GM13977 (cell line): ENCODE measurements at regions not wholly inside any gene's neighbourhood (a gene's known extent, or its start where the extent isn't known, plus 50 kb on each side); places are given as distances from the start of the nearest gene placed in this dataset.

ENCODE experiments used
- DNase-seq: peaks from one replicate; pipeline ENCODE4 v3.0.0; 2012; ENCODE audit warnings: low spot score
- in situ Hi-C: fragments of 300-500 bp; cut with MboI; formaldehyde crosslinking; loops from one replicate; pipeline ENCODE4 v1.12.0; 2022; ENCODE audit warnings: low sequenced_read_pairs, low pct_unique_long_range_greater_than_20kb, mixed read lengths, inconsistent platforms; ENCODE audit not compliant: unreplicated experiment
- TF ChIP-seq, protein P1 (sequence below): IDR thresholded peaks from 2 replicates; pipeline ENCODE4 v1.5.1; 2012; ENCODE audit warnings: mild to moderate bottlenecking, control low read depth; ENCODE audit not compliant: insufficient read depth; ENCODE audit errors: extremely low read depth, missing control alignments

DNA sequence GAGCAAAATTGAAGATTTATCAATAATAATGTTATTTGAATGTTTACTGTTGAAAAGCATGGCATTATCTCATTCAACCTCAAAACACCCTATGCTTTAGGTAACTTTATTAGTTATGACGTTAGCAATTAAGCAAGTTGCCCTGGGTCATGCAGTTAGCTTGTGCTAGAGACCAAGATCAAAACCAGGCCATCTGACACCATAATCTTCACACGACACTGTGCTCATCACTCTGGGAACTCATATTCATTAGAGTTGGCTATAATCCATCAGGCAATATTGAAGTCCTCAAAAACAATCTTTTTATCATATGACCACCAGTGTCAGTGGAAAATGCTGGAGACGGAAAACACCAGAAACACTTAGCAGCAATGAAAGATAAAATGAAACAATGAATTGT lies 253.5 kb downstream of the PCDH20 start:
- no peak for DNase-seq
- TF ChIP-seq, protein P1, sequence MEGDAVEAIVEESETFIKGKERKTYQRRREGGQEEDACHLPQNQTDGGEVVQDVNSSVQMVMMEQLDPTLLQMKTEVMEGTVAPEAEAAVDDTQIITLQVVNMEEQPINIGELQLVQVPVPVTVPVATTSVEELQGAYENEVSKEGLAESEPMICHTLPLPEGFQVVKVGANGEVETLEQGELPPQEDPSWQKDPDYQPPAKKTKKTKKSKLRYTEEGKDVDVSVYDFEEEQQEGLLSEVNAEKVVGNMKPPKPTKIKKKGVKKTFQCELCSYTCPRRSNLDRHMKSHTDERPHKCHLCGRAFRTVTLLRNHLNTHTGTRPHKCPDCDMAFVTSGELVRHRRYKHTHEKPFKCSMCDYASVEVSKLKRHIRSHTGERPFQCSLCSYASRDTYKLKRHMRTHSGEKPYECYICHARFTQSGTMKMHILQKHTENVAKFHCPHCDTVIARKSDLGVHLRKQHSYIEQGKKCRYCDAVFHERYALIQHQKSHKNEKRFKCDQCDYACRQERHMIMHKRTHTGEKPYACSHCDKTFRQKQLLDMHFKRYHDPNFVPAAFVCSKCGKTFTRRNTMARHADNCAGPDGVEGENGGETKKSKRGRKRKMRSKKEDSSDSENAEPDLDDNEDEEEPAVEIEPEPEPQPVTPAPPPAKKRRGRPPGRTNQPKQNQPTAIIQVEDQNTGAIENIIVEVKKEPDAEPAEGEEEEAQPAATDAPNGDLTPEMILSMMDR: no peak
- in situ Hi-C loops: no loop called here

DNA sequence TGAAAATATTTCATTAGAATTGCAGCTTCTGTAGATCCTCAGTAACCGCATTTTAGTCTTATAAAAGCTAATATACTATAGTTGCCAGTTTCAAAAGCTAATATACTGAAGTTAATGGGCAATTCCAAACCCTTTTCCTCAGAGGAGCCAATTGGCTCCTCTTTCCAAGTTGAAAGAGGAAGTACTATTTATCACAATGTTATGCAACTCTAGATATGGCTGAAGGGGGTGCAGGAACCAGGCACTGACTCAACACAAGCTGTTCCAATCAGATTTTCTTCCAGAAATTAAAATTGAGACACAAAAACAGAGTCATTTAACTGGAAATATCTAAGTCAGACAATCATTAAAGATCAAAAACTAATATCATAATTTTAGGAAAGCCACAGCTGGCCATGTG lies 258.9 kb downstream of the PCDH20 start:
- no peak for DNase-seq
- in situ Hi-C loops: no loop called here
- TF ChIP-seq, protein P1: no peak

DNA sequence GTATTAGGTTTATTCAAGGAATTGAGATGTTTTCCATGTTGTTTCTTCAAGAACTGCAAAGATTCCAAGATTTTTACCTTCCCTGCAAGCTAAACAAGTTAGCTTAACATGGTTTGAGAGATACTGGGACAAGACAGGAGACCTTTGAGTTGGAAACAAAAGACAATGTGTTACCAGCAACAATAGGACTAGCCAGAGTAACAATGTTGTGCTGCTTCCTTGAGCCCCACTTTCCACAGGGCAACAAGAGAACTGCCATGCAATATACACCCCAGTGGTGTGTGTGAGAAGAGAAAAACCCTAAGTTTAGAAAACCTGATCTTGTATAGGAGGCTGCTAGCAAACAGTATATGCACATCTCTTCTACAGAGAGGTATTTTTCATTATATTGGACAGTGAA lies 264.6 kb downstream of the PCDH20 start:
- in situ Hi-C loops: no loop called here
- TF ChIP-seq, protein P1: no peak
- DNase-seq: no peak

DNA sequence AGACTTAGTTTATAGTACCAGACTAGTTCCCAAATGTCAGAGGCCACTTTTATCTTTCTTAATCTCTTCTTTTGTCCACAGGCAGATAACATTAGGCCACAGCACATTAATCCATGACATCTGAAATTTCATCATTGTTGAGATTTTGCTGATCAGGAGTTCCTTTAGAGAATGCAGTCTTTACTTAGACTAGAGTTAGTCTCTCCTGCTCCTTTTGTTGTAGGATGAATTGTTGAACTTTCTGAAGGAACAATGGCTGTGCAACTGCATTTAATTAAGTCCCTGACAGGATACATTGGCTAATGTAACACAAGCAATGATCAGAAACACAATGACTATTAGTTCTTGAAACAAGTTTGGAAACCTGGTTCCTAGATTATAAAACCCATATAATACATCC lies 266.3 kb downstream of the PCDH20 start:
- TF ChIP-seq, protein P1: no peak
- in situ Hi-C loops: no loop called here
- no peak for DNase-seq

DNA sequence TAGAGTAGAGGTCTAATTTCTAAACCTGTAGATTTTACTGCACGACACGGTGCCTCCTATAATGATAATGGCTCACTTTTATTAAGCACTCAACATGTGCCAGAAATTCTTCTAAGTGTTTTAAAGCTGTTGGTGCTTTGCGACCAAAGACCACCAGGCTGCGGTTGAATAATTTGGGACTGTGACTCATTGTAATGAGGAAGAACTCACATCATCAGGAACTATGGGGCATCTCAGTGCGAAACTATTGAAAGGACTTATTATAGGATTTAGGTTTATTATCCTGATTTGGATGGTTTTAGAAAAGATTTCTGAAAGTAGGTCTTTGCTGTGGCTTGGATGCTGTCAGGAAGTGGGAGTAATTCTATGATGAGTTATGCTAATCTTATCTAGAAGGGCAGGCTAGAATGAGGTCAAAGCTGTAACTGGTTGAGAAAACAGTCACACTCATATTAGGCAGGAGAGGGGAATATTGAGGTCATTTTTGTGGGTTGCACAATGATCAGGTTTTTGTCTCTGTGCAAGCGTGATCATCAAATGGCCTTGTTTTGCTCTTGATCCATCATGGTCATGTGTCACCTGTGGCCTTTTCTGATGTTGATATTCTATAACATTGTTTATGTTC lies 266.8 kb downstream of the PCDH20 start:
- DNase-seq: no peak
- in situ Hi-C loops: no loop called here
- TF ChIP-seq, protein P1: no peak

DNA sequence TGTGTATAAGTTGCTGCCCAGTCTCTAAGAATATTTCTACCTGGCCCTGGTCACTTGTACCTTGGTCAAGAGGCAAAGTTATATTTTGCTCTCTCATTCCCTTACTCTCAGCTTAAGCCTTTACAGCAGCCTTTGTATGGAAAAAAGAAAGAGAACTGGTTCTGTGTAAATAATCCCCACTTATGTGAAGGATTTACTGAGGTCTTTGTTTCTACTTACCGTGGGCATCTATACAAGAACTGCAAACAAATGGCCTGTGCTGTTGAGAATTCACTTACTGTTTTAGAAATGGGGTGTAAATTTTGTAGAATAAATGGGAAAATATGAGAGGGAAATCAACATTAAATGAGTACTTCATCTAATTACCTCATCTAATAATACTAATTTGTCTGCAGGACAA lies 267.4 kb downstream of the PCDH20 start:
- no peak for DNase-seq
- TF ChIP-seq, protein P1: no peak
- in situ Hi-C loops: no loop called here

DNA sequence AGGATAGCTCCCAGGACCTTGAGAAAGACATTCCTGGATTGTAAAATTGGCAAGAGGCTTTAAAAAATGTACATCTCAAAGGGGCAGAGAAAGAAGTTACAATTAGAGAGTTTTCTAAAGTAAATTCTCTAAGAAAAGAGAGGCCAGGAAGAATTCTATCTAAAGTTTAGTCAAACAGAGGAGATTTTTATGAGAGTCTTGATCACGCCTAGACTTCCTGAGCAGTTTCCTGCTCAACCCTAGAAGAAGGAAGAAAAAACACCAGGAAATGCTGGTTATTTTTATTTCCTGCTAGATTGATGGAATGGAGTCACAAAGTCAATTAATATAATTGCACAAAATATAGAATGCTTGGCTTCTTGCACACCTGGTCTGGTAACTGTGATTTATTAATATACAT lies 269.1 kb downstream of the PCDH20 start:
- in situ Hi-C loops: no loop called here
- TF ChIP-seq, protein P1: no peak
- no peak for DNase-seq
